HS-27A (cell line): ENCODE measurements at regions not wholly inside any gene's neighbourhood (a gene's known extent, or its start where the extent isn't known, plus 50 kb on each side); places are given as distances from the start of the nearest gene placed in this dataset.
"Not testable (repeated sequence)": the region's sequence is repeated elsewhere in the genome, so short reads cannot be mapped to it uniquely, and the experiment has no call there.

Source experiments
- DNase-seq: peaks from one replicate; pipeline ENCODE4 v3.0.0-alpha.2; 2012; ENCODE audit warnings: low read depth, missing footprints

- no peak for DNase-seq
Observed at GRCh38 chr1:228992044-228992443, 256.8 kb downstream of the RHOU start.

- DNase-seq, result no peak
Observed at GRCh38 chr1:228992907-228993535, 257.7 kb downstream of the RHOU start.

GRCh38 chr1:228994676-228995594 is 259.7 kb downstream of the RHOU start:
- DNase-seq, result no peak

GRCh38 chr1:228996281-228996680 is 261.0 kb downstream of the RHOU start:
- DNase-seq, result no peak

- DNase-seq, result no peak
Observed at GRCh38 chr1:228997721-228998144, 262.5 kb downstream of the RHOU start.

- no peak for DNase-seq
Observed at GRCh38 chr1:228998179-228998578, 262.9 kb downstream of the RHOU start.

GRCh38 chr1:228999446-229000170 is 264.3 kb downstream of the RHOU start:
- DNase-seq, result no peak

GRCh38 chr1:229000187-229000586 is 264.9 kb downstream of the RHOU start:
- no peak for DNase-seq

- no peak for DNase-seq
Observed at GRCh38 chr1:229001467-229002011, 266.3 kb downstream of the RHOU start.

GRCh38 chr1:229002037-229002436 is 266.8 kb downstream of the RHOU start:
- no peak for DNase-seq

GRCh38 chr1:229002451-229002960 is 267.2 kb downstream of the RHOU start:
- DNase-seq, result no peak

GRCh38 chr1:229003233-229004031 is 267.5 kb upstream of the RAB4A start:
- DNase-seq, result no peak

GRCh38 chr1:229004066-229004833 is 266.7 kb upstream of the RAB4A start:
- no peak for DNase-seq

- no peak for DNase-seq
Observed at GRCh38 chr1:229005097-229005496, 265.8 kb upstream of the RAB4A start.

GRCh38 chr1:229005556-229005955 is 265.4 kb upstream of the RAB4A start:
- DNase-seq, result no peak

GRCh38 chr1:229006121-229006870 is 264.6 kb upstream of the RAB4A start:
- DNase-seq, result no peak

GRCh38 chr1:229007167-229007566 is 263.7 kb upstream of the RAB4A start:
- DNase-seq, result no peak

GRCh38 chr1:229007701-229008100 is 263.2 kb upstream of the RAB4A start:
- no peak for DNase-seq

- not testable (repeated sequence) for DNase-seq
Observed at GRCh38 chr1:229008347-229008746, 262.6 kb upstream of the RAB4A start.

GRCh38 chr1:229011022-229011421 is 259.9 kb upstream of the RAB4A start:
- DNase-seq, result no peak
